Astrocyte (in vitro differentiated cells and primary cell): ENCODE measurements at regions not wholly inside any gene's neighbourhood (a gene's known extent, or its start where the extent isn't known, plus 50 kb on each side); places are given as distances from the start of the nearest gene placed in this dataset.

Experiments used
- DNase-seq: peaks from one replicate; pipeline ENCODE4 v3.0.0-alpha.2; 2010; ENCODE audit warnings: low read depth
- FAIRE-seq: peaks from 2 replicates; lab custom pipeline; 2011; peaks lifted over from hg19 to GRCh38; lab: Jason Lieb, UNC
- H2AFZ ChIP-seq: 2 replicates; pipeline ENCODE4 v1.6.0; 2012; ENCODE audit warnings: low read depth, low read length, inconsistent platforms
- H3K27ac ChIP-seq: 2 replicates; pipeline ENCODE4 v1.5.1; 2011; ENCODE audit warnings: low read depth, low read length, inconsistent platforms
- H3K27me3 ChIP-seq: 2 replicates; pipeline ENCODE4 v1.6.0; 2011; ENCODE audit warnings: low read length, inconsistent platforms; ENCODE audit not compliant: insufficient read depth
- H3K36me3 ChIP-seq: 2 replicates; pipeline ENCODE4 v1.5.1; 2011; ENCODE audit warnings: low read length, inconsistent platforms; ENCODE audit not compliant: insufficient read depth
- H3K4me1 ChIP-seq: 2 replicates; pipeline ENCODE4 v1.5.1; 2011; ENCODE audit warnings: low read length, inconsistent platforms; ENCODE audit not compliant: insufficient read depth
- H3K4me2 ChIP-seq: 2 replicates; pipeline ENCODE4 v1.6.0; 2012; ENCODE audit warnings: low read length, inconsistent platforms
- H3K4me3 ChIP-seq: 2 replicates; pipeline ENCODE4 v1.5.1; 2011; ENCODE audit warnings: low read depth, mild to moderate bottlenecking, low read length, inconsistent platforms; ENCODE audit not compliant: insufficient read depth
- H3K79me2 ChIP-seq: 2 replicates; pipeline ENCODE4 v1.6.0; 2012; ENCODE audit warnings: mild to moderate bottlenecking, low read length, inconsistent platforms; ENCODE audit not compliant: insufficient read depth
- H3K9ac ChIP-seq: 2 replicates; pipeline ENCODE4 v1.6.0; 2012; ENCODE audit warnings: mild to moderate bottlenecking, low read length, inconsistent platforms
- H3K9me3 ChIP-seq: 2 replicates; pipeline ENCODE4 v1.5.1; 2012; ENCODE audit warnings: low read depth, mild to moderate bottlenecking, low read length, inconsistent platforms; ENCODE audit not compliant: insufficient read depth
- H4K20me1 ChIP-seq: 2 replicates; pipeline ENCODE4 v1.6.0; 2012; ENCODE audit warnings: low read length, inconsistent platforms; ENCODE audit not compliant: insufficient read depth
- H3K27ac Mint-ChIP-seq: one replicate; pipeline ENCODE4 v1.8.0; 2021; ENCODE audit warnings: mild to moderate bottlenecking, mixed read lengths; ENCODE audit not compliant: unreplicated experiment
- H3K27me3 Mint-ChIP-seq: one replicate; pipeline ENCODE4 v1.8.0; 2021; ENCODE audit warnings: low read depth, mixed read lengths; ENCODE audit not compliant: unreplicated experiment
- H3K36me3 Mint-ChIP-seq: one replicate; pipeline ENCODE4 v1.8.0; 2021; ENCODE audit warnings: low read depth, mixed read lengths; ENCODE audit not compliant: unreplicated experiment
- H3K4me1 Mint-ChIP-seq: one replicate; pipeline ENCODE4 v1.8.0; 2021; ENCODE audit warnings: low read depth, mixed read lengths; ENCODE audit not compliant: unreplicated experiment
- H3K4me3 Mint-ChIP-seq: one replicate; pipeline ENCODE4 v1.8.0; 2021; ENCODE audit warnings: mild to moderate bottlenecking, moderate library complexity, mixed read lengths; ENCODE audit not compliant: unreplicated experiment
- H3K9me3 Mint-ChIP-seq: one replicate; pipeline ENCODE4 v1.8.0; 2021; ENCODE audit warnings: mild to moderate bottlenecking, mixed read lengths; ENCODE audit not compliant: unreplicated experiment
- EZH2 ChIP-seq: IDR thresholded peaks from 2 replicates; pipeline ENCODE4 v1.6.1; 2012; ENCODE audit warnings: mild to moderate bottlenecking, low read length, inconsistent platforms; ENCODE audit not compliant: insufficient read depth
- TF ChIP-seq, protein P1 (sequence below): IDR thresholded peaks from 2 replicates; pipeline ENCODE4 v1.5.1; 2011; ENCODE audit warnings: low read depth, mild to moderate bottlenecking, inconsistent platforms, low read length, moderate library complexity; ENCODE audit not compliant: insufficient read depth

GRCh38 chr5:125115195-125115525 lies 368.7 kb upstream of the ZNF608 start:
- no peaks in the 10 kb centered on the region for H3K4me1 ChIP-seq
- DNase-seq (no peak), FAIRE-seq (no peak)
- no peaks in the 10 kb centered on the region for H3K36me3 ChIP-seq
- Mint-ChIP-seq H3K4me1 (peaks cover 27% of the 10 kb centered on the region), H3K4me3 (no peak overlapping the region), H3K27ac (no peak overlapping the region), H3K27me3 (no peaks in the 10 kb centered on the region), H3K36me3 (no peaks in the 10 kb centered on the region), H3K9me3 (peaks cover 11% of the 10 kb centered on the region)
- H3K79me2 ChIP-seq, result no peaks in the 10 kb centered on the region
- no peak overlapping the region for H3K27ac ChIP-seq
- H3K4me2 ChIP-seq, result no peak overlapping the region
- H2AFZ ChIP-seq, result no peak overlapping the region
- H3K9me3 ChIP-seq, result no peaks in the 10 kb centered on the region
- no peak overlapping the region for H3K9ac ChIP-seq
- H4K20me1 ChIP-seq, result no peaks in the 10 kb centered on the region
- H3K4me3 ChIP-seq, result no peak overlapping the region
- H3K27me3 ChIP-seq, result no peaks in the 10 kb centered on the region
- TF ChIP-seq EZH2, result no peak
- TF ChIP-seq, protein P1, sequence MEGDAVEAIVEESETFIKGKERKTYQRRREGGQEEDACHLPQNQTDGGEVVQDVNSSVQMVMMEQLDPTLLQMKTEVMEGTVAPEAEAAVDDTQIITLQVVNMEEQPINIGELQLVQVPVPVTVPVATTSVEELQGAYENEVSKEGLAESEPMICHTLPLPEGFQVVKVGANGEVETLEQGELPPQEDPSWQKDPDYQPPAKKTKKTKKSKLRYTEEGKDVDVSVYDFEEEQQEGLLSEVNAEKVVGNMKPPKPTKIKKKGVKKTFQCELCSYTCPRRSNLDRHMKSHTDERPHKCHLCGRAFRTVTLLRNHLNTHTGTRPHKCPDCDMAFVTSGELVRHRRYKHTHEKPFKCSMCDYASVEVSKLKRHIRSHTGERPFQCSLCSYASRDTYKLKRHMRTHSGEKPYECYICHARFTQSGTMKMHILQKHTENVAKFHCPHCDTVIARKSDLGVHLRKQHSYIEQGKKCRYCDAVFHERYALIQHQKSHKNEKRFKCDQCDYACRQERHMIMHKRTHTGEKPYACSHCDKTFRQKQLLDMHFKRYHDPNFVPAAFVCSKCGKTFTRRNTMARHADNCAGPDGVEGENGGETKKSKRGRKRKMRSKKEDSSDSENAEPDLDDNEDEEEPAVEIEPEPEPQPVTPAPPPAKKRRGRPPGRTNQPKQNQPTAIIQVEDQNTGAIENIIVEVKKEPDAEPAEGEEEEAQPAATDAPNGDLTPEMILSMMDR, result no peak

DNA sequence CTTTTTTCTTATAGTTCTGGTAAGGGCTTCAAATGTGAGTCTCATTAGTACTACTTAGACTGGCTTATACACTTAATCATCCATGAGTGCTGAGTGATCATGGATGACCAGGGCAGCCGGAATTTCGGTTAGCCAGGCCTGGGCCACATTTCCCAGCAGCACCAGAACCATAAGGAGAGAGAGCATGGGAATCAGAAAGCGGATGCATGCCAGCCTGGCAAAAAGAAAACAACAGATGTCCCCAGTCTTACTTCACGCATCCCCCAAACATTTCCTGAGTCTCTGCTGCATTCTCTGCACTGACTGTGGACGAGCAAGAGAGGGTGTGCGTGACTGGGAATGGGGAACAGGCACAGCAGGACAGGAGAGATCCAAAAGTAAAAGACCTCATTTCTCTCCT lies 371.1 kb upstream of the ZNF608 start:
- Histone ChIP-seq H3K27me3 (no peaks in the 10 kb centered on the region), H3K27ac (no peak overlapping the region), H3K9ac (no peak overlapping the region), H3K9me3 (no peaks in the 10 kb centered on the region), H3K4me3 (no peak overlapping the region), H3K4me1 (no peaks in the 10 kb centered on the region), H3K4me2 (no peak overlapping the region), H4K20me1 (no peaks in the 10 kb centered on the region), H2AFZ (no peak overlapping the region), H3K36me3 (no peaks in the 10 kb centered on the region), H3K79me2 (no peaks in the 10 kb centered on the region)
- Mint-ChIP-seq H3K27ac (no peak overlapping the region), H3K27me3 (no peaks in the 10 kb centered on the region), H3K4me3 (no peak overlapping the region), H3K4me1 (peaks cover 16% of the 10 kb centered on the region), H3K9me3 (peaks cover 11% of the 10 kb centered on the region), H3K36me3 (no peaks in the 10 kb centered on the region)
- FAIRE-seq (no peak), DNase-seq (peak; percentile 34)
- TF ChIP-seq, protein P1, result no peak
- TF ChIP-seq EZH2, result no peak

GRCh38 chr5:125120012-125120411 lies 373.6 kb upstream of the ZNF608 start:
- H3K4me3 Mint-ChIP-seq, result no peak overlapping the region

More at GRCh38 chr5:125120012-125120411, 373.6 kb upstream of the ZNF608 start:
- H3K4me1 ChIP-seq, result no peaks in the 10 kb centered on the region
- Mint-ChIP-seq H3K27me3 (no peaks in the 10 kb centered on the region), H3K4me1 (peaks cover 8% of the 10 kb centered on the region), H3K9me3 (peaks cover 11% of the 10 kb centered on the region), H3K27ac (no peak overlapping the region), H3K36me3 (no peaks in the 10 kb centered on the region)
- H3K4me3 ChIP-seq, result no peak overlapping the region
- H4K20me1 ChIP-seq, result no peaks in the 10 kb centered on the region
- no peak overlapping the region for H3K9ac ChIP-seq
- no peaks in the 10 kb centered on the region for H3K9me3 ChIP-seq
- no peaks in the 10 kb centered on the region for H3K27me3 ChIP-seq
- TF ChIP-seq, protein P1, result no peak
- no peak for TF ChIP-seq EZH2
- no peaks in the 10 kb centered on the region for H3K36me3 ChIP-seq
- no peak overlapping the region for H2AFZ ChIP-seq
- DNase-seq (no peak), FAIRE-seq (no peak)
- no peak overlapping the region for H3K4me2 ChIP-seq
- no peak overlapping the region for H3K27ac ChIP-seq
- H3K79me2 ChIP-seq, result no peaks in the 10 kb centered on the region
